HG02571 (cell line): ENCODE measurements at regions not wholly inside any gene's neighbourhood (a gene's known extent, or its start where the extent isn't known, plus 50 kb on each side); places are given as distances from the start of the nearest gene placed in this dataset.

ENCODE experiments used
- ATAC-seq: cut with Tn5 transposase; IDR thresholded peaks from one replicate; pipeline ENCODE4 v1.9.1; 2021; ENCODE audit warnings: mild to moderate bottlenecking, moderate library complexity; ENCODE audit not compliant: unreplicated experiment

- ATAC-seq = no peak
Observed at GRCh38 chr6:167766986-167767714, 59.6 kb upstream of the AFDN start.

- ATAC-seq = no peak
Observed at GRCh38 chr6:167767715-167768107, 59.0 kb upstream of the AFDN start.

GRCh38 chr6:167768471-167769215, 58.1 kb upstream of the AFDN start:
- ATAC-seq = no peak

- no peak for ATAC-seq
Observed at GRCh38 chr6:167769408-167770190, 57.1 kb upstream of the AFDN start.

- ATAC-seq = no peak
Observed at GRCh38 chr6:167770291-167770955, 56.3 kb upstream of the AFDN start.

- ATAC-seq = no peak
Observed at GRCh38 chr6:167774881-167775280, 51.8 kb upstream of the AFDN start.

- no peak for ATAC-seq
Observed at GRCh38 chr6:167776906-167777627, 49.6 kb upstream of the AFDN start.
